ENCODE measurements at regions not wholly inside any gene's neighbourhood (a gene's known extent, or its start where the extent isn't known, plus 50 kb on each side); places are given as distances from the start of the nearest gene placed in this dataset.

DNA sequence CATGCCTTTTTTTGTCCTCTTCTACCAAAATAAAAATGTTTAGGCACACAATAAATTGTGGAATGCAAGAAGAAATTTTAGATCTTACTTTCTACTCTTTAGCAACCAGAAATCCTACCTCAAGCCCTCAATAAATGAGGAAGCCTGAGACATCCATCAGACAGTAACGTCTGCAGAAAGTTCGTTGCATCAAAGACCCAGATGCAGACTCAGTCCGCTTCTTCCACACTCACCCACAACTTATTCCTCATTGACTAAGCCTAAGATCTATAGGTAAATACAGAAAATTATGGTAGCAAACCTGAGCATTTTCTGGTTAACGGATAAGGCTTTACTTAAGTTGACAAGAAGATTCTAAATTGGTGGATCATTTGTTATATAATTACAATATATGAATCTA lies 579.4 kb upstream of the ID2 start:
- Histone ChIP-seq H3K9ac (ENCODE audit: low read depth in 1 of 3, low read length in 3 of 3) (no peak overlapping the region), H3K27me3 (ENCODE audit: control insufficient read depth in 3 of 3, insufficient read depth in 3 of 3, low read length in 3 of 3) (no peaks in the 10 kb centered on the region), H3K4me3 (ENCODE audit: low read length in 3 of 3) (no peak overlapping the region), H3K27ac (ENCODE audit: low read depth, low read length) (no peak overlapping the region), H3K9me3 (ENCODE audit: control insufficient read depth in 3 of 3, low read length in 3 of 3) (no peaks in the 10 kb centered on the region), H3K36me3 (ENCODE audit: control insufficient read depth in 3 of 3, insufficient read depth in 3 of 3, low read length in 3 of 3) (no peaks in the 10 kb centered on the region), H3K4me1 (ENCODE audit: control insufficient read depth in 3 of 3, insufficient read depth in 3 of 3, low read length in 3 of 3) (no peaks in the 10 kb centered on the region)

GRCh38 chr2:8103085-8103708 lies 578.7 kb upstream of the ID2 start:
- no peaks in the 10 kb centered on the region for H3K36me3 ChIP-seq (ENCODE audit: control insufficient read depth in 3 of 3, insufficient read depth in 3 of 3, low read length in 3 of 3)
- no peaks in the 10 kb centered on the region for H3K9me3 ChIP-seq (ENCODE audit: control insufficient read depth in 3 of 3, low read length in 3 of 3)
- H3K27ac ChIP-seq (ENCODE audit: low read depth, low read length) = no peak overlapping the region
- no peak overlapping the region for H3K4me3 ChIP-seq (ENCODE audit: low read length in 3 of 3)
- no peaks in the 10 kb centered on the region for H3K27me3 ChIP-seq (ENCODE audit: control insufficient read depth in 3 of 3, insufficient read depth in 3 of 3, low read length in 3 of 3)
- H3K4me1 ChIP-seq (ENCODE audit: control insufficient read depth in 3 of 3, insufficient read depth in 3 of 3, low read length in 3 of 3) = no peaks in the 10 kb centered on the region
- no peak overlapping the region for H3K9ac ChIP-seq (ENCODE audit: low read depth in 1 of 3, low read length in 3 of 3)

- H3K27ac ChIP-seq (ENCODE audit: low read depth, low read length) = no peak overlapping the region
- no peaks in the 10 kb centered on the region for H3K9me3 ChIP-seq (ENCODE audit: control insufficient read depth in 3 of 3, low read length in 3 of 3)
- H3K4me1 ChIP-seq (ENCODE audit: control insufficient read depth in 3 of 3, insufficient read depth in 3 of 3, low read length in 3 of 3) = no peaks in the 10 kb centered on the region
- H3K36me3 ChIP-seq (ENCODE audit: control insufficient read depth in 3 of 3, insufficient read depth in 3 of 3, low read length in 3 of 3) = no peaks in the 10 kb centered on the region
- H3K27me3 ChIP-seq (ENCODE audit: control insufficient read depth in 3 of 3, insufficient read depth in 3 of 3, low read length in 3 of 3) = no peaks in the 10 kb centered on the region
- no peak overlapping the region for H3K9ac ChIP-seq (ENCODE audit: low read depth in 1 of 3, low read length in 3 of 3)
- no peak overlapping the region for H3K4me3 ChIP-seq (ENCODE audit: low read length in 3 of 3)
Measured at GRCh38 chr2:8107150-8107549, 574.7 kb upstream of the ID2 start.

DNA sequence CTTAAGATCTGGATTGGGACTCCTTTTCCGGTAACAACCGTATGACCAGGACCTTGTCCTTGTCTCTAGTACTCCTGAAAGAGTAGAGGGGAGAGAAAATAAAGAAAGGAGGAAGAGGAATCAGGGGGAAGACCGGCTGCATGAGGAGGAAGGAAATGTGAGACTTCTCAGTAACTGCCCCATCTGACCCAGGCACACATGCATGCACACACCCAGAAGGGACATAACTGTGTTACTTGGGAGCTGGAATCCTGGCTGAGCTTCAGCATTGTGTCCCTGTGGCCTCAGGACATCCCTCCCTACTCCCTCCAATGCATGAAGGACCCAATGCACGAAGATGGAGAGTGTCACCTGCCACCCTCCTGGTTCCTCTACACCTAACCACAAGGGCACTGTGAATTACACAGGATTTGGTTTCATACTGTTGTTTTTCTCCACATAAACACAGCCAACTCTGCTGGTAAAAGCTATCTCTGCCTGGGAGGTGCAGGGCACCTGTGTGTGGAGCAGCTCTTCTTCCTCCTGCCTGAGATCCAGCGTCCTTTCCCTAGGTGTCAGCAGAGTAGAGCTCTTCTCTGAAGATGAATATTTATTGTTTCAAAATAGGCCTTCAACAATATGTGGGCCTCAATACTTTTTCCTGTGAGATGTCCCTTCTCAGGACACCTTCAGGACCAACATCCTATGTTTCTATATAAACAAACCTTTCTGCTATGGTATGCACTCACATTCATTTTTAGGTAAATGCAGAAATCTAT lies 574.1 kb upstream of the ID2 start:
- no peaks in the 10 kb centered on the region for H3K4me1 ChIP-seq (ENCODE audit: control insufficient read depth in 3 of 3, insufficient read depth in 3 of 3, low read length in 3 of 3)
- no peaks in the 10 kb centered on the region for H3K36me3 ChIP-seq (ENCODE audit: control insufficient read depth in 3 of 3, insufficient read depth in 3 of 3, low read length in 3 of 3)
- no peaks in the 10 kb centered on the region for H3K27me3 ChIP-seq (ENCODE audit: control insufficient read depth in 3 of 3, insufficient read depth in 3 of 3, low read length in 3 of 3)
- no peak overlapping the region for H3K9ac ChIP-seq (ENCODE audit: low read depth in 1 of 3, low read length in 3 of 3)
- no peak overlapping the region for H3K4me3 ChIP-seq (ENCODE audit: low read length in 3 of 3)
- H3K9me3 ChIP-seq (ENCODE audit: control insufficient read depth in 3 of 3, low read length in 3 of 3) = no peaks in the 10 kb centered on the region
- H3K27ac ChIP-seq (ENCODE audit: low read depth, low read length) = no peak overlapping the region

DNA sequence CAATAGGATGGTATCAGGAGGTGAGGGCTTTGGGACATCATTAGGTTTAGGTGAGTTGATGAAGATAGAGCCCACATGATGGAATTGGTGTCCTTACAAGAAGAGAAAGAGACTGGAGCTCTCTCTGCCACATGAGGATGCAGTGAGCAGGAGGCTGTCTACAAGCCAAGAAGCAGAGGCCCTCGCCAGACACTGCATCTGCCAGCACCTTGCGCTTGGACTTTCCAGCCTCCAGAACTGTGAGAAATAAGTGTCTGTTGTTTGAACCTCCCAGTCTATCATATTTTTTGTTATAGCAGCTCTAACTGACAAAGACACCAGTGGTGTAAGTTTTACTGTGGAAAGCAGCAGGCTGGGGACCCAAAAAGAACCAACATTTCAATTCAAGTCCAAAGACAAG lies 571.1 kb upstream of the ID2 start:
- no peak overlapping the region for H3K27ac ChIP-seq (ENCODE audit: low read depth, low read length)
- H3K9me3 ChIP-seq (ENCODE audit: control insufficient read depth in 3 of 3, low read length in 3 of 3) = no peaks in the 10 kb centered on the region
- no peaks in the 10 kb centered on the region for H3K27me3 ChIP-seq (ENCODE audit: control insufficient read depth in 3 of 3, insufficient read depth in 3 of 3, low read length in 3 of 3)
- no peak overlapping the region for H3K4me3 ChIP-seq (ENCODE audit: low read length in 3 of 3)
- no peaks in the 10 kb centered on the region for H3K4me1 ChIP-seq (ENCODE audit: control insufficient read depth in 3 of 3, insufficient read depth in 3 of 3, low read length in 3 of 3)
- H3K36me3 ChIP-seq (ENCODE audit: control insufficient read depth in 3 of 3, insufficient read depth in 3 of 3, low read length in 3 of 3) = no peaks in the 10 kb centered on the region
- H3K9ac ChIP-seq (ENCODE audit: low read depth in 1 of 3, low read length in 3 of 3) = no peak overlapping the region

GRCh38 chr2:8111193-8111592 lies 570.7 kb upstream of the ID2 start:
- Histone ChIP-seq H3K4me1 (ENCODE audit: control insufficient read depth in 3 of 3, insufficient read depth in 3 of 3, low read length in 3 of 3) (no peaks in the 10 kb centered on the region), H3K27ac (ENCODE audit: low read depth, low read length) (no peak overlapping the region), H3K9ac (ENCODE audit: low read depth in 1 of 3, low read length in 3 of 3) (no peak overlapping the region), H3K27me3 (ENCODE audit: control insufficient read depth in 3 of 3, insufficient read depth in 3 of 3, low read length in 3 of 3) (no peaks in the 10 kb centered on the region), H3K4me3 (ENCODE audit: low read length in 3 of 3) (no peak overlapping the region), H3K36me3 (ENCODE audit: control insufficient read depth in 3 of 3, insufficient read depth in 3 of 3, low read length in 3 of 3) (no peaks in the 10 kb centered on the region), H3K9me3 (ENCODE audit: control insufficient read depth in 3 of 3, low read length in 3 of 3) (no peaks in the 10 kb centered on the region)

DNA sequence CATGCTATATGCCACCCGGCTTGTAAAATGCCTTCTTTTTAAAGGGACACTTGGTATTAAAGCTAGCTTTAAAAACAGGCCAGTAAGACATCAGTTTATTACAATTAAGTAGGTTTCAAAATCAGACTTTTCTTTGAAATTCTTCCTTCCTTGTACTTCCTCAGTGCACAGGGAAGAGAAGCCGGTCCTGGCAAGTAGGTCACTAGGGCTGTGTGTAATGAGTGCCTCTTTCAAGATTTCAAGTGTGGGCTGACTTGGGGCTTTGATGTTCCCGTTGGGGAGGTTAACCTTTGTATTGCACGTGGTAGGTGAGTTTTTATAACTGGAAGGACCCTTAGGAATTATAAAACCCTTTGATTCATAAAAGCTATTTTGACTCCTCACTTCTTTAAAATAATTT lies 566.4 kb upstream of the ID2 start:
- Histone ChIP-seq H3K27me3 (ENCODE audit: control insufficient read depth in 3 of 3, insufficient read depth in 3 of 3, low read length in 3 of 3) (peaks cover 0 to 3% (median 0%) of the 10 kb centered on the region in 3 donors), H3K9me3 (ENCODE audit: control insufficient read depth in 3 of 3, low read length in 3 of 3) (no peaks in the 10 kb centered on the region), H3K36me3 (ENCODE audit: control insufficient read depth in 3 of 3, insufficient read depth in 3 of 3, low read length in 3 of 3) (no peaks in the 10 kb centered on the region), H3K4me1 (ENCODE audit: control insufficient read depth in 3 of 3, insufficient read depth in 3 of 3, low read length in 3 of 3) (peaks cover 0 to 2% (median 0%) of the 10 kb centered on the region in 3 donors), H3K4me3 (ENCODE audit: low read length in 3 of 3) (no peak overlapping the region), H3K27ac (ENCODE audit: low read depth, low read length) (no peak overlapping the region), H3K9ac (ENCODE audit: low read depth in 1 of 3, low read length in 3 of 3) (no peak overlapping the region)

DNA sequence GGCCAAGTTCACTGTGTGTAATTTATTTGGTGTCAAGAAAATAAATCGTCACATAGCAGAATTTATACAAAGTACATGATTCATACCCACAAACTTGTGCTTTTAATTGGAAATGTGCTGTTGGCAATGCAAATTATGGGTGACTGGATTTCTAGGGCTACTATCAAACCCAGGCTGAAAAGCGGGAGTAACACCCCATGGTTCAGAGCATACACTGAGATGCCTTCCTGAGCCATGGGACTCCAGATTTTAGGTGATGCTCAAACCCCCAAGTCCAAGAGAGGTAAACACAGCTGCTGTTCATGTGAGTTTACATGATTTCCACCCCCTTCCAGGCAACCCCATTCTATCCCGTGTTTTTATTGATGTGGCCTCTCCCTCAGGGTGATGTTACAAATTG lies 565.9 kb upstream of the ID2 start:
- Histone ChIP-seq H3K4me1 (ENCODE audit: control insufficient read depth in 3 of 3, insufficient read depth in 3 of 3, low read length in 3 of 3) (peaks cover 0 to 2% (median 0%) of the 10 kb centered on the region in 3 donors), H3K4me3 (ENCODE audit: low read length in 3 of 3) (no peak overlapping the region), H3K9ac (ENCODE audit: low read depth in 1 of 3, low read length in 3 of 3) (no peak overlapping the region), H3K9me3 (ENCODE audit: control insufficient read depth in 3 of 3, low read length in 3 of 3) (no peaks in the 10 kb centered on the region), H3K36me3 (ENCODE audit: control insufficient read depth in 3 of 3, insufficient read depth in 3 of 3, low read length in 3 of 3) (no peaks in the 10 kb centered on the region), H3K27me3 (ENCODE audit: control insufficient read depth in 3 of 3, insufficient read depth in 3 of 3, low read length in 3 of 3) (peaks cover 0 to 3% (median 0%) of the 10 kb centered on the region in 3 donors), H3K27ac (ENCODE audit: low read depth, low read length) (no peak overlapping the region)

- Histone ChIP-seq H3K9me3 (ENCODE audit: control insufficient read depth in 3 of 3, low read length in 3 of 3) (no peaks in the 10 kb centered on the region), H3K27me3 (ENCODE audit: control insufficient read depth in 3 of 3, insufficient read depth in 3 of 3, low read length in 3 of 3) (peaks cover 0 to 8% (median 3%) of the 10 kb centered on the region in 3 donors), H3K36me3 (ENCODE audit: control insufficient read depth in 3 of 3, insufficient read depth in 3 of 3, low read length in 3 of 3) (no peaks in the 10 kb centered on the region), H3K4me1 (ENCODE audit: control insufficient read depth in 3 of 3, insufficient read depth in 3 of 3, low read length in 3 of 3) (peaks cover 0 to 2% (median 0%) of the 10 kb centered on the region in 3 donors), H3K4me3 (ENCODE audit: low read length in 3 of 3) (no peak overlapping the region), H3K9ac (ENCODE audit: low read depth in 1 of 3, low read length in 3 of 3) (no peak overlapping the region), H3K27ac (ENCODE audit: low read depth, low read length) (no peak overlapping the region)
Measured at GRCh38 chr2:8116661-8117060, 565.2 kb upstream of the ID2 start.

DNA sequence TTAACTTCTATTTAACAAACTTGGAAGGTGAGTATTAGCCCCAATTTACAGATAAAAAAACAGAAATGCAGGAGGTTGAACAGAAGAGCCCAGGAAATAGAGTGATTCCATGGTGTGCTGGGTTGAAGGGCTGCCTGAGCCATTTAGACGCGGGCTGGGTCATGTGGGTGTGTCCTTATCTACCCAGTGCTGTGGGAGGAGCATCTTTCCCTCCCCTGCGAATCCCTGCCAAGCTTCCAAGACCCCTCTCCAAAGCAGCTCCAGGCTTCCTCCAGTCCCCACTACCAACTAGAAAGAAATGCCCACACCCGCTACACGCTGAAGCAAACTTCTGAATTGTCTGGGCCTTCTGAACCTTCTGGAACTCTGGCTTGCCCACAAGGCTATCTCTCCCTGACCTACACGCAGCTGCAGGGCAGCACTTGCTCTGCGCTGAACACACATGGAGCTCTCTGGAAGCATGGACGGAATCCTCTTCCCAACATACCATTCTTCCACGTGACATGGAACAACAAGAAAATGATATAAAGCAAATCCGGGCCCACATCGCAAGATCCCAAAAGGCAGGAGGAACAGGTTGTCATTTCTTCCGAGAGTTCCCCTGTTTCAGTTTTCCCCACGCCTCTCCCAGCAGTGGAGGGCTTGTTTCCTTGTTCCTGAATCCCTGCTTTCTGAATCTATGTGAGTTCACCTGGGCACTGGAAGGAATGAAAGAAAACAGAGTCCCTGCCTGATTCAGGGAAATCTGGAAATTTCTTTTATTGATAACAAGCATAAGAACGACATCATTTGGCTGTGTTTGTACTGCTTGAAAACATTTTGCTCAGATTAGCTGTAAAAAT lies 562.7 kb upstream of the ID2 start:
- Histone ChIP-seq H3K27ac (ENCODE audit: low read depth, low read length) (peak overlapping the region; percentile 43), H3K9ac (ENCODE audit: low read depth in 1 of 3, low read length in 3 of 3) (no peak overlapping the region), H3K9me3 (ENCODE audit: control insufficient read depth in 3 of 3, low read length in 3 of 3) (no peaks in the 10 kb centered on the region), H3K36me3 (ENCODE audit: control insufficient read depth in 3 of 3, insufficient read depth in 3 of 3, low read length in 3 of 3) (no peaks in the 10 kb centered on the region), H3K4me3 (ENCODE audit: low read length in 3 of 3) (no peak overlapping the region), H3K4me1 (ENCODE audit: control insufficient read depth in 3 of 3, insufficient read depth in 3 of 3, low read length in 3 of 3) (peaks cover 0 to 2% (median 0%) of the 10 kb centered on the region in 3 donors), H3K27me3 (ENCODE audit: control insufficient read depth in 3 of 3, insufficient read depth in 3 of 3, low read length in 3 of 3) (peaks cover 0 to 15% (median 3%) of the 10 kb centered on the region in 3 donors)
